HG02938 (cell line): ENCODE measurements at regions not wholly inside any gene's neighbourhood (a gene's known extent, or its start where the extent isn't known, plus 50 kb on each side); places are given as distances from the start of the nearest gene placed in this dataset.

Experiments
- ATAC-seq: cut with Tn5 transposase; IDR thresholded peaks from one replicate; pipeline ENCODE4 v1.9.1; 2021; ENCODE audit warnings: mild to moderate bottlenecking, moderate library complexity; ENCODE audit not compliant: unreplicated experiment

- ATAC-seq = no peak
Measured at GRCh38 chr14:54206516-54206915, 190.3 kb upstream of the CDKN3 start.

GRCh38 chr14:54207075-54207474, 189.7 kb upstream of the CDKN3 start:
- no peak for ATAC-seq

- no peak for ATAC-seq
Measured at GRCh38 chr14:54207476-54208462, 189.0 kb upstream of the CDKN3 start.

GRCh38 chr14:54208751-54209150, 188.1 kb upstream of the CDKN3 start:
- no peak for ATAC-seq

- no peak for ATAC-seq
Measured at GRCh38 chr14:54209511-54210250, 187.1 kb upstream of the CDKN3 start.

- no peak for ATAC-seq
Measured at GRCh38 chr14:54211551-54212308, 185.1 kb upstream of the CDKN3 start.

GRCh38 chr14:54213536-54213935, 183.3 kb upstream of the CDKN3 start:
- no peak for ATAC-seq

GRCh38 chr14:54216827-54217226, 180.0 kb upstream of the CDKN3 start:
- ATAC-seq = no peak

- ATAC-seq = no peak
Measured at GRCh38 chr14:54219261-54220070, 177.3 kb upstream of the CDKN3 start.

- no peak for ATAC-seq
Measured at GRCh38 chr14:54220071-54220703, 176.6 kb upstream of the CDKN3 start.

GRCh38 chr14:54220704-54221431, 175.9 kb upstream of the CDKN3 start:
- ATAC-seq = no peak

GRCh38 chr14:54221432-54221803, 175.4 kb upstream of the CDKN3 start:
- no peak for ATAC-seq

GRCh38 chr14:54221971-54222370, 174.8 kb upstream of the CDKN3 start:
- no peak for ATAC-seq

GRCh38 chr14:54223831-54224402, 172.9 kb upstream of the CDKN3 start:
- no peak for ATAC-seq

- ATAC-seq = no peak
Measured at GRCh38 chr14:54225457-54226060, 171.2 kb upstream of the CDKN3 start.

GRCh38 chr14:54226103-54226502, 170.7 kb upstream of the CDKN3 start:
- no peak for ATAC-seq

- no peak for ATAC-seq
Measured at GRCh38 chr14:54226558-54226957, 170.2 kb upstream of the CDKN3 start.

- ATAC-seq = no peak
Measured at GRCh38 chr14:54229136-54229535, 167.7 kb upstream of the CDKN3 start.

GRCh38 chr14:54230645-54231044, 166.2 kb upstream of the CDKN3 start:
- ATAC-seq = no peak
